B cell (primary cell): ENCODE measurements at regions not wholly inside any gene's neighbourhood (a gene's known extent, or its start where the extent isn't known, plus 50 kb on each side); places are given as distances from the start of the nearest gene placed in this dataset.

Source experiments
- CTCF ChIP-seq: fragments of 200-600 bp; IDR thresholded peaks from one replicate; pipeline ENCODE4 v1.8.0; 2022; ENCODE audit warnings: antibody characterized with exemption, mild to moderate bottlenecking
- EZH2 ChIP-seq: IDR thresholded peaks from 2 replicates; pipeline ENCODE4 v1.6.1; 2012; ENCODE audit warnings: borderline replicate concordance, low read depth, mild to moderate bottlenecking, moderate library complexity, low read length; ENCODE audit not compliant: insufficient read depth, poor library complexity, severe bottlenecking

- TF ChIP-seq CTCF (no peak), EZH2 (no peak)
Observed at GRCh38 chr11:101226617-101227016, 97.0 kb upstream of the PGR start.
